CD14-positive monocyte (primary cell): ENCODE measurements at regions not wholly inside any gene's neighbourhood (a gene's known extent, or its start where the extent isn't known, plus 50 kb on each side); places are given as distances from the start of the nearest gene placed in this dataset.

Experiments
- DNase-seq, 3 donors: peaks; one replicate each; pipeline ENCODE4 v3.0.0-alpha.2; 2011 to 2022
- H2AFZ ChIP-seq: 2 replicates; pipeline ENCODE4 v1.6.0; 2012; ENCODE audit warnings: mild to moderate bottlenecking, low read depth, low read length, inconsistent platforms; ENCODE audit not compliant: insufficient read depth, poor library complexity, severe bottlenecking
- H3K27ac ChIP-seq, 2 donors: 1 replicate in 1 of 2; 2 replicates in 1 of 2; pipeline ENCODE4 v1.5.1; 2012 to 2013; ENCODE audit warnings: low read length in 2 of 2, control low read depth in 1 of 2, inconsistent platforms in 1 of 2, low read depth in 1 of 2, mild to moderate bottlenecking in 1 of 2
- H3K27me3 ChIP-seq, 2 donors: one replicate each; pipeline versions ENCODE4 v1.6.0 to v1.6.1; 2011 to 2013; ENCODE audit warnings: low read length in 2 of 2; ENCODE audit not compliant: control insufficient read depth in 2 of 2, insufficient read depth in 2 of 2
- H3K36me3 ChIP-seq, 2 donors: replicated peaks in 1 of 2; 1 replicate in 1 of 2; 2 replicates in 1 of 2; pipeline versions ENCODE4 v1.5.1 to v1.6.1; 2012 to 2013; ENCODE audit warnings: low read length in 2 of 2, control low read depth in 1 of 2, inconsistent platforms in 1 of 2, mild to moderate bottlenecking in 1 of 2; ENCODE audit not compliant: insufficient read depth in 2 of 2, control insufficient read depth in 1 of 2
- H3K4me1 ChIP-seq, 2 donors: 1 replicate in 1 of 2; 2 replicates in 1 of 2; pipeline versions ENCODE4 v1.5.1 to v1.6.1; 2012 to 2013; ENCODE audit warnings: low read length in 2 of 2, control low read depth in 1 of 2, inconsistent platforms in 1 of 2, mild to moderate bottlenecking in 1 of 2, moderate library complexity in 1 of 2; ENCODE audit not compliant: insufficient read depth in 2 of 2, control insufficient read depth in 1 of 2
- H3K4me2 ChIP-seq: replicated peaks from 2 replicates; pipeline ENCODE3; 2012; ENCODE audit warnings: low read length, moderate library complexity, mild to moderate bottlenecking; ENCODE audit not compliant: poor library complexity, severe bottlenecking; ENCODE audit errors: extremely low read depth
- H3K4me3 ChIP-seq, 3 experiments: fragments of 200-600 bp in 1 of 3; sonication (generic) in 1 of 3; replicated peaks in 1 of 3; 1 replicate in 2 of 3; 2 replicates in 1 of 3; pipeline ENCODE4 v1.5.1; 2011 to 2013; ENCODE audit warnings: low read length in 3 of 3, mild to moderate bottlenecking in 3 of 3, control low read depth in 2 of 3, low read depth in 2 of 3, inconsistent platforms in 1 of 3, moderate library complexity in 1 of 3
- H3K79me2 ChIP-seq: 2 replicates; pipeline ENCODE4 v1.6.0; 2012; ENCODE audit warnings: mild to moderate bottlenecking, control low read depth, inconsistent platforms, low read length, moderate library complexity; ENCODE audit not compliant: insufficient read depth
- H3K9ac ChIP-seq: 2 replicates; pipeline ENCODE4 v1.6.0; 2017; ENCODE audit warnings: low read length, mild to moderate bottlenecking; ENCODE audit not compliant: insufficient read depth, poor library complexity, severe bottlenecking
- H3K9me3 ChIP-seq, 2 donors: replicated peaks in 1 of 2; 1 replicate in 1 of 2; 2 replicates in 1 of 2; pipeline versions ENCODE4 v1.5.1 to v1.6.1; 2012 to 2013; ENCODE audit warnings: low read length in 2 of 2, control low read depth in 1 of 2; ENCODE audit not compliant: control insufficient read depth in 1 of 2, insufficient read depth in 1 of 2
- H4K20me1 ChIP-seq: 2 replicates; pipeline ENCODE4 v1.6.0; 2012; ENCODE audit warnings: mild to moderate bottlenecking, low read length, control low read depth, moderate library complexity; ENCODE audit not compliant: insufficient read depth
- H3K27ac Mint-ChIP-seq, 7 donors: one replicate each; pipeline ENCODE4 v1.8.0; 2020; ENCODE audit warnings: mild to moderate bottlenecking in 7 of 7, mixed read lengths in 7 of 7, moderate library complexity in 6 of 7, inconsistent platforms in 2 of 7
- H3K27me3 Mint-ChIP-seq, 3 donors: one replicate each; pipeline ENCODE4 v1.8.0; 2021 to 2022; ENCODE audit warnings: low read depth in 3 of 3, mild to moderate bottlenecking in 3 of 3, mixed read lengths in 3 of 3, moderate library complexity in 3 of 3, inconsistent platforms in 1 of 3
- H3K36me3 Mint-ChIP-seq, 2 donors: one replicate each; pipeline ENCODE4 v1.8.0; 2020; ENCODE audit warnings: mixed read lengths in 2 of 2, inconsistent platforms in 1 of 2, mild to moderate bottlenecking in 1 of 2
- H3K4me1 Mint-ChIP-seq: one replicate; pipeline ENCODE4 v1.8.0; 2020; ENCODE audit warnings: mild to moderate bottlenecking, mixed read lengths
- H3K4me3 Mint-ChIP-seq, 2 donors: one replicate each; pipeline ENCODE4 v1.8.0; 2020; ENCODE audit warnings: mild to moderate bottlenecking in 2 of 2, mixed read lengths in 2 of 2, moderate library complexity in 1 of 2
- H3K9me3 Mint-ChIP-seq, 7 donors: one replicate each; pipeline ENCODE4 v1.8.0; 2020 to 2022; ENCODE audit warnings: mixed read lengths in 7 of 7, mild to moderate bottlenecking in 6 of 7, moderate library complexity in 6 of 7, inconsistent platforms in 2 of 7
- CTCF ChIP-seq: fragments of 200-600 bp; IDR thresholded peaks from one replicate; pipeline ENCODE4 v1.8.0; 2022; ENCODE audit warnings: antibody characterized with exemption, mild to moderate bottlenecking
- WGBS: methylation state at CpG from one replicate; pipeline ENCODE4 v1.1.5; 2013; ENCODE audit warnings: missing lambda C conversion rate; ENCODE audit not compliant: insufficient coverage; 5-methylcytosine and 5-hydroxymethylcytosine counted together
- intact Hi-C, 2 donors: fragments of 100-400 bp; cut with micrococcal nuclease; formaldehyde crosslinking; loops; one replicate each; pipeline versions ENCODE4 v1.15.0 to v1.15.1; 2023

GRCh38 chr6:145428706-145429105 lies 306.6 kb downstream of the EPM2A start:
- no peak for DNase-seq
- H3K36me3 Mint-ChIP-seq: no peaks in the 10 kb centered on the region
- no peaks in the 10 kb centered on the region for H3K27me3 ChIP-seq
- no peak for TF ChIP-seq CTCF
- H3K4me3 ChIP-seq: no peak overlapping the region
- no peak overlapping the region for H3K4me3 Mint-ChIP-seq
- H3K9me3 ChIP-seq: peaks cover 0 to 4% of the 10 kb centered on the region in 2 donors
- H3K27me3 Mint-ChIP-seq: peaks cover 0 to 1% (median 1%) of the 10 kb centered on the region in 3 donors
- intact Hi-C loops: no loop called here
- no peaks in the 10 kb centered on the region for H3K4me1 Mint-ChIP-seq
- H3K27ac ChIP-seq: no peak overlapping the region
- no peaks in the 10 kb centered on the region for H3K36me3 ChIP-seq
- H2AFZ ChIP-seq: no peak overlapping the region
- H3K9ac ChIP-seq: no peak overlapping the region
- peaks cover 0 to 11% (median 6%) of the 10 kb centered on the region in 7 donors for H3K9me3 Mint-ChIP-seq
- no peak overlapping the region for H3K27ac Mint-ChIP-seq
- WGBS: 80% methylated on average over 4 of the region's 6 CpGs
- H3K79me2 ChIP-seq: no peaks in the 10 kb centered on the region
- no peaks in the 10 kb centered on the region for H4K20me1 ChIP-seq
- no peaks in the 10 kb centered on the region for H3K4me1 ChIP-seq
- no peak overlapping the region for H3K4me2 ChIP-seq

DNA sequence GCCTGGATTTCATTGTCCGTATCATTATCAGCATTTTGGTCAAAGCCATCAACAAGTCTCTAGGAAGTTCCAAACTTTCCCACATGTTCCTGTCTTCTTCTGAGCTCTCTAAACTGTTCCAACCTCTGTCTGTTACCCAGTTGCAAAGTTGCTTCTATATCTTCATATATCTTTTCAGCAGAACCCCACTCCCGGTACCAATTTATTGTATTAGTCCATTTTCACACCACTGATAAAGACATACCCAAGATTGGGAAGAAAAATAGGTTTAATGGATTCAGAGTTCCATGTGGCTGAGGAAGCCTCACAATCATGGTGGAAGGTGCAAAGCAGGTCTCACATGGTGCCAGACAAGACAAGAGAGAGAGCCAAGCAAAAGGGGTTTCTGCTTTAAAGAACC lies 293.2 kb downstream of the EPM2A start:
- Histone ChIP-seq H3K4me2 (no peak overlapping the region), H3K9ac (no peak overlapping the region), H3K4me1 (no peaks in the 10 kb centered on the region), H4K20me1 (no peaks in the 10 kb centered on the region), H3K27me3 (no peaks in the 10 kb centered on the region), H3K27ac (no peak overlapping the region), H3K4me3 (no peak overlapping the region), H3K79me2 (no peaks in the 10 kb centered on the region), H3K9me3 (peaks cover 27 to 55% of the 10 kb centered on the region in 2 donors), H3K36me3 (no peaks in the 10 kb centered on the region), H2AFZ (no peak overlapping the region)
- no peak for DNase-seq
- no peak for TF ChIP-seq CTCF
- intact Hi-C loops: no loop called here
- Mint-ChIP-seq H3K9me3 (peaks cover 21 to 35% (median 25%) of the 10 kb centered on the region in 7 donors), H3K4me3 (no peak overlapping the region), H3K27me3 (peaks cover 0 to 3% (median 0%) of the 10 kb centered on the region in 3 donors), H3K4me1 (no peaks in the 10 kb centered on the region), H3K36me3 (no peaks in the 10 kb centered on the region), H3K27ac (no peak overlapping the region)
- WGBS: 94% methylated on average over 1 of the region's 2 CpGs
